ENCODE measurements at regions not wholly inside any gene's neighbourhood (a gene's known extent, or its start where the extent isn't known, plus 50 kb on each side); places are given as distances from the start of the nearest gene placed in this dataset.
"Not testable (repeated sequence)": the region's sequence is repeated elsewhere in the genome, so short reads cannot be mapped to it uniquely, and the experiment has no call there.

DNA sequence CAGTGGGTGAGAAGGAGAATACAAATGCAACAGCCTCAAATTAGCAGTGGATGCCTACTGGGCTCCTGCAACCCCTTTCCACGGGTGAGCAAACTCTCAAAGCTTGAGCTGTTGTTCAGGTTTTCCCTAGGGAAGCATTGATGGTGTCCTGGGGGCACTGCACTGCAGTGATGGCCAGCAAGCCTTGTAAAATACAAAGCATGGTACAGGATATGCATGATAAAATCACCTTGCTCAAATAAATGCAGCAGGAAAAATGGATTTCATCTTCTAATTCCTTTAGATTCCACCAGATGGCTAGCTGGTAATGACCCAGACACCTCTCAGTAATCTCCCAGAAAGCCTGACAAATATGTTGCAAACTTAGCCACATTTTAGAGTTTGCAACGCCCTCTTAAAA lies 698.2 kb downstream of the TRIB2 start:
- DNase-seq (ENCODE audit: low spot score) = no peak

DNA sequence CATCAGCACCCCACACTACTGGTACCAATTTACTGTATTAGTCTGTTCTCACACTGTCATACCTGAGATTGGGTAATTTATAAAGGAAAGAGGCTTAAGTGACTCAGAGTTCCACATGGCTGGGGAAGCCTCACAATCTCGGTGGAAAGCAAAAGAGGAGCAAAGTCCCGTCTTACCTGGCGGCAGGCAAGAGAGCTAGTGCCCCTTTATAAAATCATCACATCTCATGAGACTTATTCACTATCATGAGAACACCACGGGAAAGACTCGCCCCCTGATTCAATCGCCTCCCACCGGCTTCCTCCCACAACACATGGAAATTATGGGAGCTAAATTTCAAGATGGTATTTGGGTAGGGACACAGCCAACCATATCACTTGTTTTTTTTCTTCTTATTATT lies 717.2 kb downstream of the TRIB2 start:
- no peak for DNase-seq (ENCODE audit: low spot score)

- not testable (repeated sequence) for DNase-seq (ENCODE audit: low spot score)
Measured at GRCh38 chr2:13443554-13444261, 727.0 kb downstream of the TRIB2 start.

- DNase-seq (ENCODE audit: low spot score) = no peak
Measured at GRCh38 chr2:13462464-13462863, 745.7 kb downstream of the TRIB2 start.

- no peak for DNase-seq (ENCODE audit: low spot score)
Measured at GRCh38 chr2:13466076-13466475, 749.3 kb downstream of the TRIB2 start.

GRCh38 chr2:13474538-13474937 lies 757.8 kb downstream of the TRIB2 start:
- DNase-seq (ENCODE audit: low spot score) = no peak

DNA sequence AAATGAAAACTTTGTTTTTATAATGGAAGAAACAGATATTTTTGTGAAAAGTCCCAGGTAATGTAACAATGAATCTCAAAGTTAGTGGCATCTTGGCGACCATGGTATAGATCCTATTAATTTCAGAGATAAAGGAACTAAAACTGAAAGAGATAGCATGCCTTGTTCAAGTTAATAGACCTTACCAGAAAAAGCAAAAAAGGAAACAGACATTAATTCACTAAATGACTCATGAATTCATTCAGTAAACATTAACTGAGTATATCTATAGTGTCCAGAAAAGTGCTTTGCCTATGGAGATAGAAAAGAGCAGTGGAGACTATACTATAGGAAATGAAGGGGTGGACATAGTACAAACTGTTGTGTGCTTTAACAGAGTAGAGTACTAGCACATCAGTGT lies 763.3 kb downstream of the TRIB2 start:
- DNase-seq (ENCODE audit: low spot score) = no peak

DNA sequence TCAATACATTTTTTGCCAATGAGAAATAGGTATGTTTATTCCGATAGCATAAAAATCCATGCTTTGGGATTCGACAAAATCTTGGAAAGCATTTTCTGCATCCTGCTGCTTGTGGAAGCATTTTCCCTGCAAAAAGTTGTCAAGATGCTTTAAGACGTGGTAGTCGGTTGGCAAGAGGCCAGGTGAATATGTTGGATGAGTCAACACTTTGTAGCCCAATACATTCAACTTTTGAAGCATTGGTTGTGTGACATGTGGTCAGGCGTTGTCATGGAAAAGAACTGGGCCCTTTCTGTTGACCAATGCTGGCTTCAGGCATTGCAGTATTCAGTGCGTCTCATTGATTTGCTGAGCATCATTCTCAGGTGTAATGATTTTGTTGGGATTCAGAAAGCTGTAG lies 764.5 kb downstream of the TRIB2 start:
- no peak for DNase-seq (ENCODE audit: low spot score)

DNA sequence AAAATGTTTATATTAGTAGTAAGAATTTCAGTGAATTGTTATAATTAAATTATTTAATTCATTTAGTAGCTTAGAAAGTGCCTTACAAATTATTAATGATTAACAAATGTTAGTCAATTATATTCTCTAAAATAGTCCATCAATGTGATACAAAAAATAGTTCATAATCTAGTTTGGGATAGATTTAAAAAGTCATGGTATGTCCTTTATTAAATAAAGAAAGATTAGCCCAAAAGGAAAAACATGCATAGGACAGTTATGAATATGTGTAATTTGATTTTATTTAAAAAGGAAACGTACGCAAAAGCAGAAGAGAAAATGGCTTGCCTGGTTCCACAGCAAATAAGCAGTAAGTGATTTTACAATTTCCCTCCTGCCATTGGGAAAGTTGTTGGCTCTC lies 768.5 kb downstream of the TRIB2 start:
- no peak for DNase-seq (ENCODE audit: low spot score)

- no peak for DNase-seq (ENCODE audit: low spot score)
Measured at GRCh38 chr2:13488965-13489364, 772.2 kb downstream of the TRIB2 start.

DNA sequence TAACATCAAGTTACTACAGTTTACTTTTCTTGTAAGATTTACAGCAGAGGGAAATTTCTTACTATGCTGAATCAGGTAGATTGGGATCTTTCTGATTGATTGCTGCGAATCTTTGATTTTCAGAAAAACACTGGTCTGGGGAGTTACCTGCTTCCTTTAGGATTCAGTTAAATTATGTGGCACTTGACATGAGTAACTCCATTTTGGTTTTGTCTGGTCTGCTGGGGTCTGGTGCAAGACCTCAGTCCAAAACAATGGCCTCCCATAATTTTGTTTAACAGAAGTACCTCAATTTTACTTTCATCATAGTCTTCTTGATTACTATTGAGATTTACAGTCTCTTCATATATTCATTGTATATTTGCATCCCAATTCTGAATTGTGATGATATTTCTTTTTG lies 775.5 kb downstream of the TRIB2 start:
- no peak for DNase-seq (ENCODE audit: low spot score)

- DNase-seq (ENCODE audit: low spot score) = no peak
Measured at GRCh38 chr2:13495051-13495450, 778.3 kb downstream of the TRIB2 start.

DNA sequence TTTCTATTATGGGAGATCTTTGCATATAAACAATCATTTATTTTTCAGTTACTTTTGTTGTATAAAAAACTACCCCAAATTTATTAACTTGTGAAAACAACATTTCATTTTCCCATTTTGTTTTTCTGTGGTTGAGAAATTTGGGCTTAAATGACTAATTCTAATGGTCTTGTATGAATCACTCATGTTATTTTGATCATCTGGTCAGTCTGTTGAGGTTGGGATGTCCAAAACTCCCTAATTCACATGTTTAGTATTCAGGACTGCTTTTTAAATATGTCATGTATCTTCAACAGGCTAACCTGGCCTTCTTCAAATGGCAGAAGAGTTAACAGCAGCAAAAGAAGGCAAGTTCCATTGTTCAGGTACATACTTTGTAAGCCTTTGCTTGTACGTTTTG lies 788.1 kb downstream of the TRIB2 start:
- DNase-seq (ENCODE audit: low spot score) = no peak

DNA sequence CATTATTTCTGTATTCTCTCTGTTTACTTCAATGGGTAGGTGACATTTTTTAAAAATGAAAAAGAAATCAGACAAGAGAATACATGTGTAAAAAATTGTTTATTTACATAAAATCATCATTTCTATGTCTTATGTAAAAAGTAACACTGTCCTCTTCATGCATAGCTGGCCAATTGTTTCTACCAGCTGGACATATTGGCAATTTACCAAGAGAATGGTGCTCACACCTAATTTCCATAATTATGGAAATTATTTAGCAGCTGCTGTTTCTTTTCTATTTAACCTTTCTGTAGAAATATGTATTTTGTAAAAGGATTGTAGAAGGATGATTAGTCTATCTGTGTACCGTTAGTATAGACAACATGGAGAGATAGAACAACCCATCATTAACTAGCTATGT lies 791.9 kb downstream of the TRIB2 start:
- no peak for DNase-seq (ENCODE audit: low spot score)

DNA sequence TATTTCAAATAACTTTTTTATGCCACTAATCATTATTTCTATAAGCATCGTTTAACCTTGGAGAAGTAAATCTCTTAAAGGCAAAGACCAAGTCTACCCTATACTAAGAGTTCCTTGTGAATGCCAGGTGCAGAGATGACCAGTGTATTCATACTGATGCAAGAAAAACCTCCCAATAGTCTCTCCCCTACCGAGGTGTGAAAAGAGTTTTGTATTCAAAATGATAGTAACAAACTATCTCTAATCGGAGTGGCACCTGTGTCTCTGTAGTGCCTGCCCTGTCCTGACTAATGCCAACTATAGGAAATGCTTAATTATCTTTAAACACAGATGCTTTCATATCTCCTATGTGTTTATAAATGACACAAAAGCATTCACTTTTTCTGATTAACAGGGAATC lies 798.5 kb downstream of the TRIB2 start:
- DNase-seq (ENCODE audit: low spot score) = no peak

DNA sequence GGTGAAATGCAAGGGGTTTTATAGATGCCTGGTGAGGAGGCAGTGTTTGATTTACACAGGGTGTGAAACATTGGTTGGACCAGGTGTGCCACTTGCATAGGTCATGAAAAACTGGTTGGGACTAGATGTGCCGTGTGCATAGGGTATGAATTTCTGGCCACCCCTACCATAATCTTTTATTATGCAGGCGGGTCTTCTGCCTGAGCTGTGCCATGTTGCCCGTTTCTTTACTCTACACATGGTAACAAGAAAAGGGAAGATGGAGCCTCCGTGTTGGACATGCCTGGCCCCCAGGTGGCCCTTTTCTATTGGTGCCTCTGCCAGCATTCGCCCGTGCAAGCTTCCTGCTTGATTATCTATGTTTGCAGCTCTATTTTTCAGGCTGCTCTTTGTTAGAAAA lies 805.4 kb downstream of the TRIB2 start:
- DNase-seq (ENCODE audit: low spot score) = no peak

- no peak for DNase-seq (ENCODE audit: low spot score)
Measured at GRCh38 chr2:13522917-13523821, 806.4 kb downstream of the TRIB2 start.

DNA sequence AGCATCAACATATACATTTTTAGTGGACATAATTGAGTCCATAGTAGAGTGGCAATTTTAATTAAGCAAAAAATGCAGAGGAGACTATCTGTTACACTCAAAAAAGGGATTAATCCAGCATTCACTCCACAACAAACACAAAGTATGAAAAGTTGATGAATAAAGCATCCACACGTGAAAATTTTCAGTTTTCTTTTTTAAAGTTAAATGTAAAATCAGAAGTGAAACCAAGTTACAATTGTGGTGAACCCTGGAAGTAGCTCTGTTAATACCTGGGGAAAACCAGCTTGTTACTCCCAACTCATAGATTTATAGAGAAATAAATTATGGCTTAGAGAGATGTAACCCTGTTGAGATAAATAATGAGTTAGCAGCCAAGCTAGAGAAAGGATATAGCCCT lies 807.8 kb downstream of the TRIB2 start:
- DNase-seq (ENCODE audit: low spot score) = no peak

- not testable (repeated sequence) for DNase-seq (ENCODE audit: low spot score)
Measured at GRCh38 chr2:13531735-13532410, 815.1 kb downstream of the TRIB2 start.

- DNase-seq (ENCODE audit: low spot score) = not testable (repeated sequence)
Measured at GRCh38 chr2:13532781-13533523, 816.2 kb downstream of the TRIB2 start.

DNA sequence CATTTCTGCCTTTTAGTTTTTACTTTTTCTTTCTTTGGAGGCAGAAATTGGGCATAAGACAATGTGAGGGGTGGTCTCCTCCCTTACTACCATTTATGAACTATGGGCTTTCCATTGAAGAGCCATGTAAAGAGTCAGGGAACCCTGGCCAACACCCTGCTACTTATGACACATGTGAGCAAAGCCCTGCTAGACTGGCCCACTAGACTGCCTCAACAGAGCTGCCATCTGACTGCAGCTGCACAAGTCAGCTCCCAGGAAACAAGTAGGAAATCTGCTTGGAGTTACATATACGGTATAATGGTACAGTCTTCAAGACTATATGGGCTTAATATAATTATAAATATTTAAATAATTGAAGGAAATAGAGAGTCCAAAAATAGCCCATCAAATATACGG lies 816.8 kb downstream of the TRIB2 start:
- DNase-seq (ENCODE audit: low spot score) = no peak

- no peak for DNase-seq (ENCODE audit: low spot score)
Measured at GRCh38 chr2:13536941-13537340, 820.2 kb downstream of the TRIB2 start.
